ENCODE measurements at regions not wholly inside any gene's neighbourhood (a gene's known extent, or its start where the extent isn't known, plus 50 kb on each side); places are given as distances from the start of the nearest gene placed in this dataset.
"Not testable (repeated sequence)": the region's sequence is repeated elsewhere in the genome, so short reads cannot be mapped to it uniquely, and the experiment has no call there.

DNA sequence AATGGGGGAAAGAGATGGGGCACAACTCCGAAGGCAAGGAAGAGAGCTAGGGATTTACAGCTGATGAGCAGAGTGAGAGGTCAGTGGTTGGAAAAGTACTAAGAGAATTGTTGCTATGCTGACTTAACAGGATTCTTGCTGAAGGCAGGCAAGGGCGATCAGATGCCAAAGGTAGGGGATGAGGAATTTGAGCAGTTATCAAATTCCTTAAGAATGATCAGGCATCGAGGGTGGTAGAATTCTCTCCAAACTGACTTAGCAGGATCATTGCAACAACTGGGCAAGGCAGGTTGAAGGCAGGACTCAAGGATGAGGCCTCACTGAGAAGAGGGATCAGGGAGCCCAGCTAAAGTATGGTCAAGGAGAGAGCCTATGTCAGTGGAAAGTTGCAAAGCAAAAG is 171.0 kb downstream of the HSD17B3 start:
- DNase-seq = no peak

- no peak for DNase-seq
These were observed 172.2 kb downstream of the HSD17B3 start for GRCh38 chr9:96129747-96130146.

- no peak for DNase-seq
These were observed 173.1 kb downstream of the HSD17B3 start for GRCh38 chr9:96128880-96129279.

DNA sequence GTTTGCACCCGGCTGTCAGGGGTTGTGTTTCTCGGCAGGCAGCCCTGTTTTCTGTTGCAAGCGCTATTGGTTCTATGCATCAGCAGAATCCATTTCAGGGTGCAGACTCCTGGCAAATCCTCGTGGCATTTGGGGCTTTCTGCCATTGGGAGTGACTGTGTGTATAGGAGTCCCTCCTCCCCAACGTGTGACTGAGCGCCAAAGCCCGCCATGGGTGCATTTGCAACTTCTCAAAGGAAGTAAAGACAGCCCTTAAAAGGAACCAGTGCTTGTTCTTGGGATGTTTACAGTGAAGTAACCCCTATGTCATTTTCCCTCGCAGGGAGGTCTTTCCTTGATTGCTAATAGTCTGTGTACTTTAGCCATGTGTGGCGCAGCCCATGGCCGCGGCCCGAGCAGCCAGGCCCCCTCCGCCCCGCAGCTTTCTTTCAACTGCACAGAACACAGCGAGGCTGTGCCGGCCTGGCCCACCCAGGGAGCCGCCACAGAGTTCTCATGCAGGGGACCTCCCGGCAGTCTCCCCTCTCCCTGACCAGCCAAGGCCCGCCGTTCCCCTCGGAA is 175.6 kb downstream of the HSD17B3 start:
- no peak for DNase-seq

- DNase-seq = no peak
These were observed 176.4 kb downstream of the HSD17B3 start for GRCh38 chr9:96125624-96126023.

GRCh38 chr9:96122751-96123150 is 179.2 kb downstream of the HSD17B3 start:
- DNase-seq = no peak

GRCh38 chr9:96122282-96122681 is 179.7 kb downstream of the HSD17B3 start:
- no peak for DNase-seq

DNA sequence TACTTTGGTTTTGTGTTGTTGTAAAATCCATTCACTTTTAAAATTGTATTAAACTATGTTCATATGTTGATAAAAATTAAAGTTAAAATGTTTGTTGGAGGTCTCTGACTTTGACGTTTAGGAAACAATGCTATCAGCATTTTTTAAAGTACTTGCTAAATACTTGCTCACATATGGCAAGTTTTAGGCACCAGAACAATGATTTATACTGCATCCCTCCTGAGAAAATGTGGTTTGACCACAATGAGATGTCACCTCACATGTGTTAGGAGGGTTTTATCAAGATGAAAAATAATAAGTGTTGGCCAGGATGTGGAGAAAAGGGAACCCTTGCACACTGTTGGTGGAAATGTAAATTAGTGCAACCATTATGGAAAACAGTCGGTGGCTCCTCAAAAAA is 180.8 kb downstream of the HSD17B3 start:
- DNase-seq = no peak

- DNase-seq = no peak
These were observed 184.4 kb downstream of the HSD17B3 start for GRCh38 chr9:96117398-96118080.

DNA sequence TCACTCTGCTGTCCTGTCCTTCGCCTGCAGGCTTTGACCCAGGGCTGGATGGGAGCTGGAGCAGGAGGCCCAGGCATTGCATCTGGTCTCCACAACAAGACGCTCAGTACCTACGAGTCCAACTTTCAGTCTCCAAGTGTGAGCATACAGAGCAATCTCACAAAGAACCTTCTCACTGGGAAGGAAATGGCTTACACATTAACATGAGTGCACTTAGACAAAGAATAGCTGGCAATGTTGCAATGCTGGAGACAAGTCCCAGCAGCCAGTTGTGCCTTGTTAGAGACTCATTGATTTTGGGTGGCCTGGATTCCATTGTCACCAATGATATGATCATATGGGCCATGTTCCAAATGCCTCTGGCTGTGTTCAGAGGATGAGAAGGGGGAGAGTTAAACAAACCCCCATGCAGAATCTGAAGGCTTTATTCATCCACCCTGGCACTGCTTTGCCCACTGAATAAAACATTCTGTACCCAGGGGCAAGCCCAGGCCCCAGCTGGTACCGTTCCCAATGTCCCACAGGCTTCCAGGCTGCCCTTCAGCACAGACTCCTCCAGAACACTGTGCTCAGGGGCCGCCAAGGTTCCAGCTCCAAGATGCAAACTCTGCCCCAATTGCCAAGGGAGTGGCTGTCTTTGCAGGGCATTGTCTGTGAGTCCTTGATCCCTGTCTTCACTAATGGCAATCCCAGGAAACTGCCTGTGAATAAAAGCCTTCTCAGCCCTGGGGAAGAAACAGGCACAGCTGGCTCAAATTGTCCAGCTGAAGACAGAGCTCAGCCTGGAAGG is 185.5 kb downstream of the HSD17B3 start:
- DNase-seq = no peak

DNA sequence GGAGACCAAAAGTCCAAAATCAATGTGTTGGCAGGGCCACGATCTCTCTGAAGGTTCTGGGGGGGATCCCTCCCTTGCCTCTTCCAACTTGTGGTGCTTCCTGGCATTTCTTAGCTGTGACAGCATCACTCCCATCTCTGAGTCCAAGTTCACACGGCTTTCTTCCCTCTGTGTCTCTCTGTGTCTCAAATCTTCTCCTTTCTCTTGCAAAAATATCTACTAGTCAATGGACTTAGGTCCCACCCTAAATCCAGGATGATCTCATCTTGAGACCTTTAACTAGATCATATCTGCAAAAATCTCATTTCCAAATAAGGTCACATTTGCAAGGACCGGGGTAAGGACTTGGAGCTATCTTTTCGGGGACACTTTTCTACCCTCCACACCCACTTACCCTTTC is 186.1 kb downstream of the HSD17B3 start:
- DNase-seq = no peak

GRCh38 chr9:96113032-96113431 is 188.9 kb downstream of the HSD17B3 start:
- peak; percentile 3 for DNase-seq

GRCh38 chr9:96109680-96110351 is 192.2 kb downstream of the HSD17B3 start:
- no peak for DNase-seq

GRCh38 chr9:96108691-96109380 is 193.1 kb downstream of the HSD17B3 start:
- DNase-seq = no peak

GRCh38 chr9:96107436-96107835 is 194.5 kb downstream of the HSD17B3 start:
- DNase-seq = no peak

GRCh38 chr9:96100385-96101300 is 201.3 kb downstream of the HSD17B3 start:
- no peak for DNase-seq

- not testable (repeated sequence) for DNase-seq
These were observed 211.3 kb downstream of the HSD17B3 start for GRCh38 chr9:96090630-96091029.

GRCh38 chr9:96089452-96090085 is 212.4 kb downstream of the HSD17B3 start:
- DNase-seq = no peak

- DNase-seq = no peak
These were observed 213.0 kb downstream of the ERCC6L2 start for GRCh38 chr9:96088510-96088909.

DNA sequence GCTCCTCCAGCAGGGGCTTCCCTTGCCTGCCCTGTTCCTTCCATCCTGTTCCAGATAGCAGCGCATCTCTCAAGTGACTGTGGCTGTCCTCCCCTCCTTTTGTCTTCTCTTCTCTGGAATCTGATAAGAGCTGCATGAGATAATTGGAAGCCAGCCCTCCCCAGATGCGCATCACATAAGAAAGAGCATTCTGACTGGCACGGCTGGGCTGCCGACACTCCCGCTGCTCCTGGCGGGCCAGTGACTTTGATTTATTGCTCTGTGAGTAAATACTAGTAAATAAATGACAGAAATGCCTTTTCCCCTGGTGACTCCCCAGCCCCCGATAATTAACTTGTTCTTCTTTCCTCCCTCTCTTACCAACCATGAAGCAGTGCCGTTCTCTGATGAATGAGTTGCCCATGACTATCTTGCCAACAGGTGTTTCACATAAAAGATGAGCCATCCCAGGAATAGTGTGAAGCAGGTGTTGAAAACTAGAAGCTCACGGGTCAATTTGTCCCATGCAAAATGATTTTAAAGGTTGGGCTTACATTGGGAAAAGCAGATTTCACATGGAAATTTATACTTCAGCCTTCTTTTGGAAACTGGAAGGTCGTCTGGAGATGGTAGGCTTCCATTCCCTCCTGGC is 212.3 kb downstream of the ERCC6L2 start:
- peak; percentile 45 for DNase-seq

All from DMS53 (cell line).